Activated CD4-positive, CD25-positive, alpha-beta regulatory T cell treated with anti-CD3 and anti-CD28 coated beads, Interleukin-2, amount 50 U/mL, for 24 hours (primary cell): ENCODE measurements at regions not wholly inside any gene's neighbourhood (a gene's known extent, or its start where the extent isn't known, plus 50 kb on each side); places are given as distances from the start of the nearest gene placed in this dataset.
"Not testable (repeated sequence)": the region's sequence is repeated elsewhere in the genome, so short reads cannot be mapped to it uniquely, and the experiment has no call there.

ENCODE experiments used
- ATAC-seq, 2 donors: fragments of 150-1000 bp; cut with Tn5 transposase; one replicate each; pipeline ENCODE4 v1.10.0; 2021; ENCODE audit warnings: mild to moderate bottlenecking in 1 of 2, moderate library complexity in 1 of 2

DNA sequence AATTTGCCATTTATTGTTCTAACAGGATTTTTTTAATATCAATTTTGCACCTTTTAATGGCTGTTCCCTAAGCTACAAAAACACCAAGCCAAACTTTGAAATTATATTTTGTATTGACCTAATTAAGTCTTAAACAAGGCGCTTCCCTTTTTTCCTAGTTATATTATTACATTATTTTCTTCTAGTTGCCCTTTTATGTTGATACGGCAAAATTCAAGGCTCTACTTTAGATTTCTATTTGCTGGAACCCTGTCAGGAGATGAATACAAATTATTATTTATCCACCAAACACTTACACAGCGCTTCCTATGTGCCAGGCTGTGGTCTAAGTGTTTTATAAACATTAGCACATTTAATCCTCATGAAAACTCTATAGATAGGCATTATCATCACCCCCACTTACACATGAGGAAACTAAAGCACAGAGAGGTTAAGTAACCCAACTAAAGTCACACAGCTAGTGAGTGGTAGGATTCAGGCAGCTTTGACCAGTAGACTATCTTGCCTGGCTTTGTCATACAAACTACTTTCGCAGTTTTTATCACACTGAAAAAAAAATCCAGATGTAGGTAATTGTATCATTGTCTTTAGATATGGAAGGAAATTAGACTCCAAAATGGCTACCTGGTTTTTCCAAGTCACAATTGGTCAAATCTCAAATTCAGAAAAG is 456.5 kb downstream of the STK39 start:
- no peak for ATAC-seq

DNA sequence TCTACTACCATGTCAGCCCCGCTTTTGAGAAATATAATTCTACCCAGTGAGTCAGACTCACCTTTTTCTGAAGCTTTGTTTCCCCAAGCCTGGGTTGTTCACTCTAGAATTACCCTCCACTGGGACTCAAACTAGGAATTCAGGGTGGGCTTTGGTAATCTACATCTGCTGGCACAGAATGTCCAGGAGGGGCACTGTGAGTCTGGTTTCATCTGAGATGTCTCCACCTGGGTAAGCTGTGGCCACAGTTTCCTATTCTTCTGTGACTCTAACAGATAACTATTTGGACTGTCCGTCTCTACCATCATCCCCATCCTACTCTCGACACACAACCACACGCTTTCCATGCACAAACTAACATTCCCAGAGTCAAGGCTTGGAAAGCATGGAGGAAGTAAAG is 457.2 kb downstream of the STK39 start:
- ATAC-seq, result no peak

DNA sequence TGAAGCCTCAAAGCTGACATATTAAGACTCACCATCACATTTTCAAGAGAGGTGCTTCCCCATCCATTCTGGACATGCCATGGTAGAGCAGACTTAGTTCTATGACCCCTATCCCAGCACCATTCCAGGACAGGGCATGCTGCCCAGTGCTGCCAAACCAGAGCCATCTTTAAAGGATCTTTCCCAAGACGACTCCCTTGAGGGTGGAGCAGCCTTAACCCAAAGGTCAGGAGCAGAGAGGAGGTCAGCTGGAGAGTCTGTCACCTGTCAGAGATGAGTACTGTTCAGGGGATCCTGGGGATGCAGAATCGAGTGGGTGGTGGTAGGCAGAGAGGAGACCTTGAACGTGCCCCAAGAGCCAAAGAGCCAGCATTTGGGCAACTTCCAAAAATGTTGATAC is 459.8 kb downstream of the STK39 start:
- ATAC-seq, result no peak

DNA sequence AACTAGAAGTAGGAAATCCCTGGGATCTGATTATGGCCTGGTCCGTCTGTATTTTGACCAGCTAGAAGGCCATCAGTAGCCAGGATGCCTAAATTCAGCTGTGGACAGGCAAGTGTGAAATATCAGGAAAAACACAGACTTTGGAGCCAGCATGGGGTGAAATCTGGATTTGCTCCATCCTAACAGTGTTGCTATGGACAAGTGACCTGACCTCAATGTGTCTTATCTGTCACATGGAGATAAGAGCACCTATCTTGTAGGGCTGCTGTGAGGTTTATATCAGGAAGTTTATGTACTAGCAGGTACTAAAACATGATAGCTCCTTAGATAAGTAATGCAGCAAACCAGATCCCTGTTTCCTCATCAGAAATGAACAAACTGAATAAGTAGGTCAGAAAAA is 460.4 kb downstream of the STK39 start:
- no peak for ATAC-seq

DNA sequence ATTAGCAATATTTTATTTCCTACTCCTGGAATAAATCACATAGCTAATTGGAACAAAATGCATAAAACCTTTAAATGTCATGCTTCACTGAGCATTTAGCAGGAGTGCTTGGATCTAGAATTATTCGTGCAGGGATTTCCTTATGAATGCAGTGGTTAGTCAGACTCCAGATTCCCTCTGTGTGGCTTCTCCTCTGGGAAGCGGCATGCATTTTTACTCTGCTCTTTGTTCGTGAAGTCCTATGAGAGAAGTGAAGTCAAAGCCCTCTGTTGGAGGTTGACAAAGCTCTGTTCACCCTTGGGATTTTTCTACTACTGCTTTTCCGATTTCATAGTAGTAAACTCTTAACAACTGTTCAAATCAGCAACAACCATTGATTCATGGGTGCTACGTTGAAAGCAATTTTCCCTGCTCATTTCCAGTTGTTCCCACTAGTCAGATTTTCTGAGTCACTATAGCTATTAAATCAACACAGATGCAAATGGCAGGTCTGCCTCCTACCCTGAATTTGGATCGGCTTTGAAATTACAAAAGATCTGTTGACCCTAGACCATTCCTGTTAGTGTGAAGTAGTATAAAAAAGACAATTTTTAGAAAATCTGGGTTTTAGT is 461.7 kb downstream of the STK39 start:
- ATAC-seq, result no peak

DNA sequence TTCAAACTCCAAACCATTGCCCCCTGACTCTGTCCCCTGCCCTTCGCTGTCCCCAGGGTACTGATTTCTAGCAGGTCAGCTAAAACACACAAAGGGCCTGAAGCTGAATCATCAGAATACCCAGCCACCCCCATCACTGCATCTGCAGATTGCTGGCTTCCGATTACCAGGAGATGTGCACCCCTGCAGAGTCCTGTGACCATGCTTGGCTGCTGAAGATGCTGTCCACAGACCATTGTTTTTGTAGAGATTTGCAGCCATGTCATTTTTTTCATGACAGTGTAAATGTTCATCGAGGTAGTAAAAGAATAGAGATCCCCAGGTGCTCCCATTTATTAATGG is 463.3 kb downstream of the STK39 start:
- ATAC-seq, result no peak

DNA sequence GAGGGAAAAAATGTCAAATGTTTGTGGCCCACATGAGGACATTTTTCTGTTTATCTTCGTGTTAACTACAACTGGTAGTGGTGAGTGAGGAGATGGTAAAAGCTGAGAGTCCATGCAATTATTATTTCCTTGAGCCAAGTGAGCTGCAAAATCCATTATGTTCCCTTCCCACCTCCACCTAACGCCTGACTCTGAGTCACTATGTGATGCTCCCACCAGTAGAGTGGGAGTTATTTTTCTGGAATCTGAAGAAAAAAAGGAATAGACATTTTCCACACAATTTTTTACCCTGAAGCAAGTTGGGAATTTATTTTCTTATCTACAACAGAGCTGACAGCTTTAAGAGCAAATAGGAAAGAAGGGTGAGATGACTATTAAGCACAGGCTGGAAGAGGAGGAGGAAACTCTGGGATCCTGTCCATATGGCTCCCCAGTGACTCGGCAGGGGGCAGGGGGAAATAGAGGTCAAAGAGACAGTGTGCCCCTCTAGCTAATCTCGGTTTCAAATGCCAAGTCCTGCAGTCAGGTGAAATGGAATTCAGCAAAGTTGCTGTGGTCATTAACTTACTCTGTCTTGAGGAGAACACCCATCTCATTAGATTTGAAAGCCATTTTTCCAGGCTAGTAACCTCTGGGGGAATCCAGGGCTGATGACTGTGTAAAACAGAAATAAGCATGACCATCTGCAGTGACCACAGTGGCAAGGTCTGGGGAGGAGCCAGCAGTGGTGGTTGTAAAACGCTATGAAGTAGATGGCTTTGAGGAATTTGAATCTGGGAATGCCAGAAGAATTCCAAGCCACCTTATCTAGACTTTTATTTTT is 463.9 kb downstream of the STK39 start:
- ATAC-seq, result no peak

DNA sequence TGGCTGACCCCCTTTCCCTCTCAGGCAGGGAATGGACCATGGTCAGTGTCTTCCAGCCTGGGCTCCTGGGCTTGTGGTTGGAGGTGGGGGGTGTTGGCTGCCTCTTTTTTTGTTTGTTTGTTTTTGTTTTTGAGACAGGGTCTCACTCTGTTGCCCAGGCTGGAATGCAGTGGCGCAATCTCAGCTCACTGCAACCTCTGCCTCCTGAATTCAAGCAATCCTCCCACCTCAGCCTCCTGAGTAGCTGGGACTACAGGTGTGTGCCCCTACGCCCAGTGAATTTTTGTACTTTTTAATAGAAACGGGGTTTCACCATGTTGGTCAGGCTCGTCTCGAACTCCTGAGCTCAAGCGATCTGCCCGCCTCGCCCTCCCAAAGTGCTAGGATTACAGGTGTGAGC is 465.8 kb downstream of the STK39 start:
- not testable (repeated sequence) for ATAC-seq

DNA sequence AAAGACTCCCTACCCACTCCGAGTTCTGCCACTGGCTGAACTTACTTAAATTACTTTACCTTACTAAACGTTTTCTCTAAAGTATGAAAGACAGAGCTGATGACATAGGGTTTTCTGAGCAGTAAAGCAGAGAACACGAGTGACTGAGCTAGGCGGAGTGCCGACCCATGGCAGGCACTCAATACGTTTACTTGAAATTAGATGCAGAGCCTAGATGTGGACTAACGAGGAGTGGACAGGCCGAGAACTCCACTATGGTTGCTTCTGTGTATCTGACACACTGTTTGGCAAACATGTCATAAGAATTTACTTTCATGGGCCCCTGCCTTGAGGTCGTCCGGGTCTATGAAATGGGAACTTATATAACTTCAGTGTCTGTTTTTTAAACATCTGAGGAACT is 471.0 kb downstream of the STK39 start:
- no peak for ATAC-seq

DNA sequence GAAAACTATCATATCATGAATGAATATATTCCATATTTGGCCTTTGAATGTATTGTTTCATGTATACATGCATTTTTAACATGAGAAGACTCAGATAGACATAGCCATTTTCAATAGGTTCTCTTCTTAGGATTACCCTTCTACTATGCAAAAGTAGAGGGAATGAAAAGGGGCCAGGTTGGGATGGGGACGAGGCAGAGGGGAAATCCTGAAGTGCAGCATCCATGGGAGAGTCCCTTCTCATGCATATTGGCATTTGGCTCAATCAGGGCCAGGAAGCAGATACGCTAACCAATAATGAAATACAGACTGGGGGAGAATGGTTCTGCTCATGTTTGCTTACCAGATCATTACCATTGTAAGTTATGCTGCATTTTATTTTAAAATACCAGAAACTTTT is 475.8 kb downstream of the STK39 start:
- no peak for ATAC-seq

DNA sequence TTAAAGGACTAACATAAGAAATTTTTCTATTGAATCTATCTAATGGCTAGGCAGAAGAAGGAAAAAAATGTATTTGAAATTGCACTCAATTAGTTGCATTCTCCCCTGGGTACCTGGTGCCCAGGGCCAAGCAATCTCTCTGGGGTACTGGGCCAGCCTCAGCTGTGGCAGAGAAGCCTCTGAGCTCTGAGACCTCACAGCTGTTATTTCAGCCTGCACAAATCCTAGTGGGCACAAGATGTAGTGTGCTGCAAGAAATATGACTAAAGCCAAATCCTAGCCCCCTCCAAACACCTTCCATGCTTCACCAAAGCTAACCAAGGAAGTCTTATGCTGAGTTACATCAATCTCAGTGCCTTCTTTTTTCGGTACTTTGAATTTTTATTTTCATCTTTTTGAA is 478.4 kb downstream of the STK39 start:
- ATAC-seq, result no peak

DNA sequence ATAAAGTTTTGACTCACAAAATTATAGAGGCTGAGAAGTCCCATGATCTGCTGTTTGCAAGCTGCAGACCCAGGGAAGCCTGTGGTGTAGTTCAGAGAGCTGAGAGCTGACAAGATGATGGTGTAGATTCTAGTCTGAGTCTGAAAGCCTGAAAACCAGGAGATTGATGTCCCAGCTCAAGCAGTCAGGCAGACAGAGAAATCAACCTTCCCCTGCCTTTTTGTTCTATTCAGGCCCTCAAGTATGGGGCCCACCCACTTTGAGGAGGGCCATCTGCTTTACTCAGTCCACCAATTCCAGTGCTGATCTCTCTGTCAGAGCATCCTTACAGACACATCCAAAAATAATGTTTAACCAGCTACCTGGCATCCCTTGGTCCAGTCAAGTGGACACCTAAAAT is 479.6 kb downstream of the STK39 start:
- ATAC-seq, result no peak

DNA sequence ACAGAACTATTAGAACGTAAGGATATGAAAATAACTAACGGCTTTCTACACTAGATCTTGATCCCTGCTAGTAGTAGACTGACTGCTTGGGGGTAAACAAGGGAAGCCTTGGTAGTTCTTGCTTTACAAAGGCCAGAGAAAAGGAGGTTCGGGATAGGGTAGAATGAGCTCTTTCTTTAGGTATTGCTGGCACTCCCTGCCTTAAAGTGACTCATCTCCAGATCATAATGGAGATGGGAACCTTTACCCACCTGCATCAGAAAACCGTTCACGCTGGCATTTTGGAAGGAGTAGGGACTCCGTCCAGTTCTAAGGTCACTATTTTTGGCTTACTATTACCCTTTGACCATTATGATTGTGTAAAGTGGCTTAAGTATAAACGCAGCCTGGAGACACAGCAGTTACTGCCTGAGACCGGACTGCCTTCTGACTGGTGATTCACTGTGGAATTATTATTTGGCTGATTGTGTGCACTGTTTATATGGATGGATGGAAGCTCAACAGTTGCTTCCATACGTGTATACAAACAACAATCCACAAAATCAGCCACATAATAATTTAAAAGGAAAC is 482.5 kb downstream of the STK39 start:
- no peak for ATAC-seq

DNA sequence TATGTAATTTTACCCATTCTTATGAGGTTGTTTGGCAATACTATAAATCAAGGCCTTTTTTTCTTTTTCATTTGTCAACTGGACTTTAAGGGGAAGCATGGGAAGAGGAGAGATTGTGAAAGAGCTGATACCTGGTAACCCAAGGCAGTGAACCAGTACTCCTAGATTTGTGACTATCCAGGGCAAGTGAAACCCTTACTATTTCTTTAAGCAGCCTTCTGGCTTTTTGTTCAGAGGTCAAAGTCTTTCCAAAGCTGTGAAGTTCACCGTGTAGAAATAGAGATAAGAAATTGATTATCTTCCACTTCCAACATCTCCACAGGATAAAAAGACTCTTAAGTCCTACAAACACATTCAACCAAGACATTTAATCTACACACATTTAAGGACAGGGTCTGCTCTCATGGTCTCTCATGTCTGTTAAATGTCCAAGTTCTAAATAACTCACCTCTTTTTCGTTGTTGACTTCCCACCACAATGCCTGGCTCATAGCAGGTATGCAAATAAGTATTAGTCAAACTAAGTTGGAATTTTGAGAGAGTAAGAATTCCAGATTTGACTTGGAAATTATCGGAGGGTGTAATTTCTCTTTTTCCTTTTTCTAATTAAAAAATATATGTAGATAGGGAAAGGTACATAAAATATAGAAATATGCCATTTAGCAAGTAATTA is 485.8 kb downstream of the STK39 start:
- ATAC-seq, result no peak

DNA sequence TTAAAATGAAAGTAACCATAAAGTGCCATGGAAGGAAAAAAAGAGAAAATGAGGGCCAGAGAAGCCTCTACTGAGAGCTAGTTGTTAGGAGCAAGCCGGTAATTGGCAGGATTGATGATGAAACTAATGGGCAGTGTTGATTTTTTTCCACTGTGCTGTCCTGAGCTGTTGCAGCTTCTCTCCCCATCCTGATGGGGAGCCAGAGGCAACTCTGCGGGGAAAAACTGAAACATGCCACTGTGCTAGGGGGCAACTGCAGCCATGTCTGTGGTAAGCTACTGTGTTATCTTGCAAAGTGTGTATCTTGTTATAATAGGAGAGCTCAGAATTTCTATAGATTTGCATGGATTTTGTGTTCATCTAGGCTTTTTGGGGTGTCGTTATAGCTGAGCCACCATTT is 487.9 kb downstream of the STK39 start:
- ATAC-seq, result no peak

DNA sequence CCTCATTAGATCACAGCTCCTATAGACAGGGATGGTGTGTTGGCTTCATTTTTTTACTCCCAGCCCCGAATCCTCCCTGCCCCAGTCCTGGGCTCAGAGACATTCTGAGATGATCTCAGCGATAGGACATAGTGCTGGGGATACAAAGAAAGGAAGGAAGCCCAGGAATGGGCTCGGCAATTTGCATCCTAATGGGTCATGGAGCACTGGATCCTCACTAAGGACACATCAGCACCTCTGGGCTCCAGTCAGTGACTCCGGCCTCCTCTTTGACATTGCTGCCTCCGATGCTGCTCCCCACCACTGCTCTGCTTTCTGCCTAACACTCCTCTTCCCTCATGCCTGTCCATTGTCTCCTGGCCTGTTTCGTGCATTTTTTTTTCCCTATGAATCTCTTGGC is 489.1 kb downstream of the STK39 start:
- ATAC-seq, result no peak

DNA sequence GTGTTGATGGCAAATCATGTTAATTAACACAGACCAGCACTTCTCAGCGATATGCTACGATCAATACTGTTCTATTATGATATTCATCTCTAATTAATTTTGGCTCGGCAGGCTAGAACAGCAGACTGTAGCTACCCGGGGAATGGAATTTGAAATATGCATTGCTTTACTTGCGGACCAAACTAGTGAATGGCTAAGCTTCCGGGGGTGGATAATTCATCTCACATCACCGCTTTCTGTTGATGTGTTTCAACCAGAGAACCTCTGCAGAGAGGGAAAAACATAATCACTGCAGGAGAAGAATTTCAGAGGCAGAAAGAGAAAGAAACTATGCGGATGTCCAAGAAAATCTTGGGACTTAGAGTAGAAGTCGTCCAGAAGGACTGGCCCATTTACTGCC is 490.9 kb downstream of the STK39 start:
- ATAC-seq, result no peak

DNA sequence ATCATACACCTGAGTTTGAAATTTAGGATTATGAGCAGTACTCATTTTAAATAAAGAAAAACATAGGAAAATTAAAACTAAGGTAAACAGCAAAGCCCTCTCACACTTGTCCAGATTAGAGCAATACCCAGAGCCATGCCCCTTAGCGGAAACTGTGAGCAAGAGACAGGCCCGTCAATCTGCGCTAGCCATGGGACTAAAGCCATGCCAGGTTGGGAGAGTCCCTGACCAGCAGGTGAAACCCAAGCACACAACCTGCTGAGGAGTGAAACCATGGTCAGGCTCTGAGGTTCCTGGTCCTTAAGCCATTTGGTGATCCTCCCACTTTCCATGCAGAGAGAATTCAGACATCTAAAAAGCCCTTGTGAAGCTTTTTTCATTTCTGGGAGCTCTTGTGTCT is 494.3 kb downstream of the STK39 start:
- ATAC-seq, result no peak

DNA sequence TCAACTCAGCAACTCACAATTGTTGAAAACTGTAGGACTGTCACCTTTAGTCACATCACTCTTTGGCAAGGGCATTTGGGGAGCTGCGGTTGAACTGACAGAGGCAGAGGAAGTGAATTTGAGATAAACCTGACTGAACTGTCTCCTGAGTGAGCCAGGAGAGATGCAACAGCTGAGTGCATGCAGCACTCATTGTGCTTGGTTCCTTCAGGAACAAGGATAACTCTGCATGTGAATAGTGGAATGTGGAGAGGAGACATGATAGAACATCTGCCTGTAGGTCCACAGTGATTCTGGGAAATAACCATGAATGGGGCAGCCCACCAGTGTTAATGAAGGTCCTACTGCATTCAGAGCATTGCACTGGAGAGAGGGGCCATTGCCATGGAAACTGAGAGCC is 494.7 kb downstream of the STK39 start:
- ATAC-seq, result no peak

DNA sequence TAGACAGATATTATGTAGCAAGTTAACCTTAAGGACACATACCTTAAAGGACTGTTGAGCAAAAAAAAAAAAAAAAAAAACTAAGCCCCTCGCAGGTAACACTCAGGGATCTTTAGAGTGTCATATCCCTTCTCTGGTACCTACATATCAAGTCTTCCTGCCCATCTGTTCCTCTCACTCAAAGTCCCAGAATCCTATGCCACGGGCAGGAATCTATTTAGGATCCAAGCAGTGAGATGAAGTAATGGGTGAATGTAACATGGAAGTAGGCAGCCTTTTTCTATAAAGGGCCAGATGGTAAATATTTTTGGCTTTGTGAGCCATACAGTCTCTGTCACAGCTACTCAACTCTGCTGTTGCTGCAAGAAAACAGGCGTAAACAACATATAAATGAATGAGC is 496.7 kb downstream of the STK39 start:
- no peak for ATAC-seq

DNA sequence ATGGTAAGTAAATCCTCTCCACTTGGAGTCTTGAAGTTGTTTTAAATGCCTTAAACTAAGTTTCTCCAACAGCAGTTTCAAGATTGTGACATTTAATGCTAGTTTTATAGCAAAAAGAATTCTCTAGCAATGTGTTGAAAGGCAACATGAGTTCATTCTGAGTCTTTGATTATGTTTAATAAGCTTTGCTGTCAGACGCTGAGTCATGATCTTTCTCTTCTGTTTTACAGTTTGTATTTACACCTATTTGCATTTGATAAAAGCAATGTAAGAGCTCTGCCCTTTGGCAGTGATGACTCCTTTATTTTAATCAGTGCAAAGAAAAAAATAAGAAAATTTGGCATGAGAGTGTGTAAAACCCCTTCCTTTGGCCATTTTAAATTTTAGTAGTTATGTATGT is 497.7 kb downstream of the STK39 start:
- ATAC-seq, result no peak

DNA sequence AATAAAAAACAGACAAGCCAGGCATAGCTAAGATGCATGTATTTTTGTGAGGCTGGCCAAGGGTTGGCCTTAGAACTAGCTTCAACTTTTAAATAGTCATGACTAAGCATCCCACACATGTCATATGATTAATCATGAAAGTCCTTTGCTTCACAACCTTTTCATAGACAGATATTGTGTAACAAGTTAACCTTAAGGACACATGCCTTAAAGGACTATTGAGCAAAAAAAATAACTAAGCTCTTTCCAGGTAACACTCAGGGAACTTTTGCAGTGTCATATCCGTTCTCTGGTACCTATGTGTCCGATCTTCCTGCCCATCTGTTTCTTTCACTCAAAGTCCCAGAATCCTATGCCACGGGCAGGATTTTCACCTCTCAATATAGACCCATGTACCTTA is 498.4 kb downstream of the STK39 start:
- ATAC-seq, result no peak

DNA sequence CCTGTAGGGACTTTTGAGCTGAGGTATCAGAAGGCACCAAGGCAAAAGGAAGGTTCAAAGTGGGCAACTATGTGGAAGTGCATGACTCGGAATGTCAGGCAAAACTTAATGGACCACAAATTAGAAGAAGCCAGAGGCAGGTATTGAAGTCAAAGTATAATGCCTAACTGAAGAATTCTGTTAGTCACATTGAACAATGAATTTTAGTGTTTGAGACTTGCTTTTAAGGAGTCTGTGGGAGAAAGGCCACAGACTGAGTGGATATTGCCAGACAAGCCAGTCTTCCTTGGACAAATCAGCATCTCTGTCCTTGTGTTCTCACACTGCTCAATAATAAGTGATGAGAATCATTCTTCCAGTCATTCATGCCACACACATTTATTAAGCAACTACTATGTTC is 498.9 kb downstream of the STK39 start:
- ATAC-seq, result no peak
